OCI-M1 (cell line): ENCODE measurements at regions not wholly inside any gene's neighbourhood (a gene's known extent, or its start where the extent isn't known, plus 50 kb on each side); places are given as distances from the start of the nearest gene placed in this dataset.
A peak's percentile ranks its signal among the peaks of the same experiment; 100 is the strongest.
"Not testable (repeated sequence)": the region's sequence is repeated elsewhere in the genome, so short reads cannot be mapped to it uniquely, and the experiment has no call there.

ENCODE experiments used
- DNase-seq: peaks from one replicate; lab custom pipeline; 2025; lab: John Stamatoyannopoulos, UW

- DNase-seq: peak; percentile 22
Measured at GRCh38 chr2:156005999-156006712, 326.4 kb downstream of the NR4A2 start.

GRCh38 chr2:156005531-156005930 is 327.0 kb downstream of the NR4A2 start:
- no peak for DNase-seq

- DNase-seq: no peak
Measured at GRCh38 chr2:156004459-156004858, 328.1 kb downstream of the NR4A2 start.

- DNase-seq: no peak
Measured at GRCh38 chr2:156003780-156004179, 328.7 kb downstream of the NR4A2 start.

GRCh38 chr2:156001851-156002250 is 330.7 kb downstream of the NR4A2 start:
- no peak for DNase-seq

- no peak for DNase-seq
Measured at GRCh38 chr2:155997538-155997937, 335.0 kb downstream of the NR4A2 start.

GRCh38 chr2:155994315-155994714 is 338.2 kb downstream of the NR4A2 start:
- DNase-seq: no peak

GRCh38 chr2:155983845-155984244 is 348.7 kb downstream of the NR4A2 start:
- DNase-seq: no peak

- peak; percentile 31 for DNase-seq
Measured at GRCh38 chr2:155982135-155982534, 350.4 kb downstream of the NR4A2 start.

GRCh38 chr2:155980941-155981560 is 351.5 kb downstream of the NR4A2 start:
- peak; percentile 79 for DNase-seq

- no peak for DNase-seq
Measured at GRCh38 chr2:155975734-155976133, 356.8 kb downstream of the NR4A2 start.

GRCh38 chr2:155972916-155973315 is 359.6 kb downstream of the NR4A2 start:
- no peak for DNase-seq

- not testable (repeated sequence) for DNase-seq
Measured at GRCh38 chr2:155966064-155966471, 366.5 kb downstream of the NR4A2 start.

GRCh38 chr2:155965415-155966063 is 367.0 kb downstream of the NR4A2 start:
- DNase-seq: no peak

- no peak for DNase-seq
Measured at GRCh38 chr2:155961641-155962040, 370.9 kb downstream of the NR4A2 start.

GRCh38 chr2:155958834-155959233 is 373.7 kb downstream of the NR4A2 start:
- no peak for DNase-seq

- DNase-seq: no peak
Measured at GRCh38 chr2:155947069-155947468, 385.5 kb downstream of the NR4A2 start.

- no peak for DNase-seq
Measured at GRCh38 chr2:155944218-155944617, 388.3 kb downstream of the NR4A2 start.

GRCh38 chr2:155930312-155930711 is 402.2 kb downstream of the NR4A2 start:
- DNase-seq: no peak

- DNase-seq: no peak
Measured at GRCh38 chr2:155917380-155917779, 415.1 kb downstream of the NR4A2 start.

GRCh38 chr2:155913356-155913755 is 419.2 kb downstream of the NR4A2 start:
- no peak for DNase-seq

- no peak for DNase-seq
Measured at GRCh38 chr2:155908567-155908966, 424.0 kb downstream of the NR4A2 start.

- DNase-seq: no peak
Measured at GRCh38 chr2:155907211-155907610, 425.3 kb downstream of the NR4A2 start.
